Natural killer cell (primary cell): ENCODE measurements at regions not wholly inside any gene's neighbourhood (a gene's known extent, or its start where the extent isn't known, plus 50 kb on each side); places are given as distances from the start of the nearest gene placed in this dataset.

Source experiments
- ATAC-seq, 3 donors: fragments of 150-1000 bp in 2 of 3; fragments of 200-7000 bp in 1 of 3; cut with Tn5 transposase; 1 replicate in 1 of 3; 2 replicates in 2 of 3; pipeline ENCODE4 v1.10.0; 2021; ENCODE audit warnings: mild to moderate bottlenecking in 2 of 3, moderate library complexity in 2 of 3
- DNase-seq, 2 donors: peaks; one replicate each; pipeline versions ENCODE4 v3.0.0 to v3.0.0-alpha.2; 2013 to 2021; ENCODE audit warnings: mixed read lengths in 1 of 2
- H3K27ac ChIP-seq: one replicate; pipeline ENCODE4 v1.5.1; 2013; ENCODE audit warnings: mild to moderate bottlenecking, low read length
- H3K27me3 ChIP-seq: one replicate; pipeline ENCODE4 v1.6.1; 2013; ENCODE audit warnings: low read length; ENCODE audit not compliant: control insufficient read depth, insufficient read depth
- H3K36me3 ChIP-seq: one replicate; pipeline ENCODE4 v1.6.1; 2013; ENCODE audit warnings: low read length; ENCODE audit not compliant: control insufficient read depth, insufficient read depth
- H3K4me1 ChIP-seq: one replicate; pipeline ENCODE4 v1.6.1; 2013; ENCODE audit warnings: low read length; ENCODE audit not compliant: control insufficient read depth, insufficient read depth
- H3K4me3 ChIP-seq: one replicate; pipeline ENCODE4 v1.5.1; 2013; ENCODE audit warnings: low read length
- H3K9me3 ChIP-seq: one replicate; pipeline ENCODE4 v1.6.1; 2013; ENCODE audit warnings: low read length; ENCODE audit not compliant: control insufficient read depth, insufficient read depth
- H3K27ac Mint-ChIP-seq, 2 donors: one replicate each; pipeline ENCODE4 v1.8.0; 2022; ENCODE audit warnings: mild to moderate bottlenecking in 2 of 2, mixed read lengths in 2 of 2, moderate library complexity in 1 of 2
- H3K27me3 Mint-ChIP-seq, 2 donors: one replicate each; pipeline ENCODE4 v1.8.0; 2022; ENCODE audit warnings: low read depth in 2 of 2, mixed read lengths in 2 of 2
- H3K36me3 Mint-ChIP-seq: one replicate; pipeline ENCODE4 v1.8.0; 2022; ENCODE audit warnings: mixed read lengths
- H3K4me1 Mint-ChIP-seq, 2 donors: one replicate each; pipeline ENCODE4 v1.8.0; 2022; ENCODE audit warnings: mixed read lengths in 2 of 2
- H3K4me3 Mint-ChIP-seq: one replicate; pipeline ENCODE4 v1.8.0; 2022; ENCODE audit warnings: mild to moderate bottlenecking, moderate library complexity, mixed read lengths
- H3K9me3 Mint-ChIP-seq, 2 donors: one replicate each; pipeline ENCODE4 v1.8.0; 2022; ENCODE audit warnings: mixed read lengths in 2 of 2
- WGBS: methylation state at CpG from one replicate; pipeline ENCODE4 v1.1.7; 2013; ENCODE audit warnings: missing lambda C conversion rate; ENCODE audit not compliant: insufficient coverage; 5-methylcytosine and 5-hydroxymethylcytosine counted together
- intact Hi-C: fragments of 100-400 bp; cut with micrococcal nuclease; formaldehyde crosslinking; loops from one replicate; pipeline ENCODE4 v1.14.2; 2022
- TF ChIP-seq, protein P1 (sequence below): fragments of 200-600 bp; IDR thresholded peaks from one replicate; pipeline ENCODE4 v1.8.0; 2022; ENCODE audit warnings: antibody characterized with exemption

DNA sequence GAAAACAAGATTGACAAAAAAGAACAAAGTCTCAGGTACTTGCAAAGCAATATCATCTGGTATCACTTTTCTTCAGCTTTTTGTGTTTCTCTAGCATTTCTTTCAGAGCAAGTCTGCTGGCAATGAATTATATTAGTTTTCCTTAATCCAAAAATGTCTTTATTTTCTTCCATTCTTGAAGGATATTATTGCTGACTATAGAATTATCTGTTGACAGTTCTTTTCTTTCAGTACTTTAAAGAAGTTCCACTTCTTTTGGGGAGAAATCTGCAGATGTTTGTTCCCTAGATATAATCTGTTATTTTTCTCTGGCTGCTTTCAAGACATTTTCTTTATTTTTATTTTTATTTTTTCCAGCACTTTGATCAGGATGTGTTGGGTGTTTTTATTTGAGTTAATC lies 161.8 kb upstream of the SPRED2 start:
- no peak overlapping the region for H3K27ac Mint-ChIP-seq
- peaks cover 16 to 21% of the 10 kb centered on the region in 2 donors for H3K27me3 Mint-ChIP-seq
- ATAC-seq (no peak), DNase-seq (no peak)
- Histone ChIP-seq H3K4me3 (no peak overlapping the region), H3K4me1 (no peaks in the 10 kb centered on the region), H3K36me3 (no peaks in the 10 kb centered on the region), H3K27me3 (no peaks in the 10 kb centered on the region), H3K9me3 (no peaks in the 10 kb centered on the region), H3K27ac (no peak overlapping the region)
- H3K4me1 Mint-ChIP-seq: no peaks in the 10 kb centered on the region
- H3K4me3 Mint-ChIP-seq: no peak overlapping the region
- no peaks in the 10 kb centered on the region for H3K36me3 Mint-ChIP-seq
- TF ChIP-seq, protein P1, sequence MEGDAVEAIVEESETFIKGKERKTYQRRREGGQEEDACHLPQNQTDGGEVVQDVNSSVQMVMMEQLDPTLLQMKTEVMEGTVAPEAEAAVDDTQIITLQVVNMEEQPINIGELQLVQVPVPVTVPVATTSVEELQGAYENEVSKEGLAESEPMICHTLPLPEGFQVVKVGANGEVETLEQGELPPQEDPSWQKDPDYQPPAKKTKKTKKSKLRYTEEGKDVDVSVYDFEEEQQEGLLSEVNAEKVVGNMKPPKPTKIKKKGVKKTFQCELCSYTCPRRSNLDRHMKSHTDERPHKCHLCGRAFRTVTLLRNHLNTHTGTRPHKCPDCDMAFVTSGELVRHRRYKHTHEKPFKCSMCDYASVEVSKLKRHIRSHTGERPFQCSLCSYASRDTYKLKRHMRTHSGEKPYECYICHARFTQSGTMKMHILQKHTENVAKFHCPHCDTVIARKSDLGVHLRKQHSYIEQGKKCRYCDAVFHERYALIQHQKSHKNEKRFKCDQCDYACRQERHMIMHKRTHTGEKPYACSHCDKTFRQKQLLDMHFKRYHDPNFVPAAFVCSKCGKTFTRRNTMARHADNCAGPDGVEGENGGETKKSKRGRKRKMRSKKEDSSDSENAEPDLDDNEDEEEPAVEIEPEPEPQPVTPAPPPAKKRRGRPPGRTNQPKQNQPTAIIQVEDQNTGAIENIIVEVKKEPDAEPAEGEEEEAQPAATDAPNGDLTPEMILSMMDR: no peak
- H3K9me3 Mint-ChIP-seq: no peaks in the 10 kb centered on the region
- intact Hi-C loops: no loop called here

DNA sequence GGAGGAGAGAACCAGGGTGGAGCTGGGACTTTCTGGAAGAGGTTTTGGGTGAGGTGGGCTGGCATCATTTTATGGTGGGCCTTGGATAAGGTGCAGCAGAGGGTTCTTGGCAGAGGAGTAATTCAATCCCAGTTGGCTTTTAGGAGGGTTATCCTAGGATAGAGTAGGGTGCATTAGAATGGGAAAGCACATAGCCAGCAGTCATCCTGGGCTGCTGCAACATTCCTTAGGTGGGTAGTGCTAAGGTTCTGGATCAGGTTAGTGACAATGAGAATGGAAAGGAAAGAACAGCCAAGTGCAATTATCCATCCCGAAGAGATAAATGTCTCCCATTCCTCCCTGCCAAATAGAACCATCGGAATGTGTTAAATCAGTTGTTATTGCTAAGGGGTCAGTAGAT lies 157.3 kb upstream of the SPRED2 start:
- ATAC-seq (no peak), DNase-seq (no peak)
- Histone ChIP-seq H3K9me3 (no peaks in the 10 kb centered on the region), H3K27me3 (no peaks in the 10 kb centered on the region), H3K4me1 (no peaks in the 10 kb centered on the region), H3K27ac (no peak overlapping the region), H3K4me3 (no peak overlapping the region), H3K36me3 (no peaks in the 10 kb centered on the region)
- Mint-ChIP-seq H3K4me1 (no peaks in the 10 kb centered on the region), H3K27ac (no peak overlapping the region), H3K9me3 (peaks cover 0 to 2% of the 10 kb centered on the region in 2 donors), H3K36me3 (no peaks in the 10 kb centered on the region), H3K4me3 (no peak overlapping the region), H3K27me3 (peaks cover 11 to 13% of the 10 kb centered on the region in 2 donors)
- 79% methylated on average over 2 of the region's 2 CpGs for WGBS
- TF ChIP-seq, protein P1: no peak
- intact Hi-C loops: no loop called here

DNA sequence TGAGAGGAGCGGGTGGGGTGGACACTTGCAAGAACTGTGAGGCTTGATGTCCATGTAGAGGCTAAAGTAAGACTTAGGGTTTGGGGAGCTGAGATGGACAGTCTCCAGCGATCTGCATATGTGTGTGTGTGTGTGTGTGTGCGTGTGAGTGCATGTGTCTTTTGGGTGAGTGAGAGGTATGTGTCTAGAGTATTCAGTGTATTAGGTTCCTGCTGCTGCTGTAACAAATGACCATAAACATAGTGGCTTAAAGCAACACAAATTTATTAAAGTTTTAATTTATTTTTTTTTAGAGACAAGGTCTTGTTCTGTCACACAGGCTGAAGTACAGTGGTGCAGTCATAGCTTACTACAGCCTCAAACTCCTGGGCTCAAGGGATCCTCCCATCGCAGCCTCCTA lies 155.4 kb upstream of the SPRED2 start:
- Mint-ChIP-seq H3K36me3 (no peaks in the 10 kb centered on the region), H3K27ac (no peak overlapping the region), H3K4me1 (no peaks in the 10 kb centered on the region), H3K27me3 (peaks cover 17 to 18% of the 10 kb centered on the region in 2 donors), H3K4me3 (no peak overlapping the region), H3K9me3 (peaks cover 0 to 2% of the 10 kb centered on the region in 2 donors)
- Histone ChIP-seq H3K9me3 (no peaks in the 10 kb centered on the region), H3K4me3 (no peak overlapping the region), H3K36me3 (no peaks in the 10 kb centered on the region), H3K27me3 (no peaks in the 10 kb centered on the region), H3K4me1 (no peaks in the 10 kb centered on the region), H3K27ac (no peak overlapping the region)
- intact Hi-C loops: no loop called here
- 95% methylated on average over 4 of the region's 4 CpGs for WGBS
- TF ChIP-seq, protein P1: no peak
- DNase-seq: no peak
- ATAC-seq: no peak

DNA sequence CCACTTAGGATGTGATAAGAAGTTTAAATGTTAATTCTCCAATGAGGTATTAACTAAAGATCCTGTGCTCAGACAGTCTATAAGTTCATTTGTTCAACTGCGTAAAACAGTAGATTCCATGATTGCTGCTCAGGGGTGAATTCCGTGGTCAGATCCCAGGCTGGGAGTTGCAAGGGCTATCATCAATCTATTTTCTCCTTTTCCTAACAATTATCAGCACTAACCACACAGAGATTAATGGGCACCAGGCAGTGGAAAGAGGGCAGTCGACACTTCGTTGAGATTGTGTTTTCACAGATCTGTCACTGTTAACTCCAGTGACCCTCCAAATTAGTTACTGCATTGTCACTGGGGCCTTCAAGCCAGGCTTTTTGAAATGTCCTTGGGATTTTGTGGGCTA lies 154.1 kb upstream of the SPRED2 start:
- WGBS: 82% methylated on average over 4 of the region's 4 CpGs
- no peak for ATAC-seq
- H3K4me1 Mint-ChIP-seq: no peaks in the 10 kb centered on the region
- Histone ChIP-seq H3K4me1 (no peaks in the 10 kb centered on the region), H3K4me3 (no peak overlapping the region), H3K36me3 (no peaks in the 10 kb centered on the region), H3K27ac (no peak overlapping the region), H3K27me3 (no peaks in the 10 kb centered on the region), H3K9me3 (no peaks in the 10 kb centered on the region)
- DNase-seq: no peak
- peaks cover 0 to 2% of the 10 kb centered on the region in 2 donors for H3K9me3 Mint-ChIP-seq
- TF ChIP-seq, protein P1: no peak
- intact Hi-C loops: no loop called here
- peaks cover 20 to 24% of the 10 kb centered on the region in 2 donors for H3K27me3 Mint-ChIP-seq
- H3K4me3 Mint-ChIP-seq: no peak overlapping the region
- no peak overlapping the region for H3K27ac Mint-ChIP-seq
- no peaks in the 10 kb centered on the region for H3K36me3 Mint-ChIP-seq
